ENCODE measurements at regions not wholly inside any gene's neighbourhood (a gene's known extent, or its start where the extent isn't known, plus 50 kb on each side); places are given as distances from the start of the nearest gene placed in this dataset.

- no peaks in the 10 kb centered on the region for H3K36me3 ChIP-seq (ENCODE audit: control insufficient read depth, insufficient read depth, low read length)
- ATAC-seq (ENCODE audit: low read depth): no peak
- H2AFZ ChIP-seq (replicated peaks; ENCODE audit: low read length, poor library complexity): no peak overlapping the region
- H3K27ac ChIP-seq (ENCODE audit: insufficient read depth, low read length): no peak overlapping the region
- H4K91ac ChIP-seq (ENCODE audit: insufficient read depth, low read depth, low read length): no peak overlapping the region
- H3K23ac ChIP-seq (ENCODE audit: low read depth, low read length): no peak overlapping the region
- CTCF ChIA-PET: no interaction called here
- POLR2A ChIA-PET (ENCODE audit: unreplicated experiment): no interaction called here
- no peak overlapping the region for H3K4ac ChIP-seq (ENCODE audit: low read depth, low read length)
- DNase-seq: no peak
- no peaks in the 10 kb centered on the region for H4K20me1 ChIP-seq (ENCODE audit: insufficient read depth, low read length)
- peaks cover 62% of the 10 kb centered on the region for H3K9me3 ChIP-seq (ENCODE audit: control insufficient read depth, insufficient read depth, low read length)
- no peak overlapping the region for H2BK15ac ChIP-seq (ENCODE audit: low read depth, low read length)
- no peak overlapping the region for H2BK5ac ChIP-seq (ENCODE audit: low read depth, low read length, poor library complexity, severe bottlenecking)
- H3K56ac ChIP-seq (ENCODE audit: extremely low read depth, insufficient read depth, low read length): no peak overlapping the region
- no peak overlapping the region for H4K5ac ChIP-seq (ENCODE audit: low read depth, low read length)
- H3K14ac ChIP-seq (replicated peaks; ENCODE audit: low read depth, low read length): no peak overlapping the region
- no peaks in the 10 kb centered on the region for H3K27me3 ChIP-seq (ENCODE audit: control insufficient read depth, insufficient read depth, low read length)
- dilution Hi-C loops (cut with HindIII; ENCODE audit: low sequenced_read_pairs, unreplicated experiment): no loop called here
- WGBS, 2 experiments (ENCODE audit: extremely low coverage in 2 of 2, insufficient read length in 1 of 2): 38% methylated on average over 2 of the region's 8 CpGs; no CpG with 5 or more reads in 1 of the 2 experiments
- no TSS peak for BruUV-seq (replicated peaks)
- no peak overlapping the region for H3K4me3 ChIP-seq (ENCODE audit: insufficient read depth, low read depth, low read length)
- TF ChIP-seq MAFK (IDR thresholded peaks at IDR 0.05; ENCODE audit: low read depth, low read length) (no peak), RAD21 (IDR thresholded peaks at IDR 0.05; ENCODE audit: low read length) (no peak), CEBPB (IDR thresholded peaks at IDR 0.05; ENCODE audit: low read depth, low read length) (no peak), MXI1 (IDR thresholded peaks at IDR 0.05; ENCODE audit: borderline replicate concordance, low read depth, low read length) (no peak), NFE2L2 (IDR thresholded peaks at IDR 0.05; ENCODE audit: low read depth, low read length) (no peak), ELK1 (IDR thresholded peaks at IDR 0.05; ENCODE audit: borderline replicate concordance, low read depth, low read length) (no peak)
- H3K79me1 ChIP-seq (ENCODE audit: low read depth in 1 of 2, low read length in 2 of 2): no peaks in the 10 kb centered on the region
- H4K8ac ChIP-seq (ENCODE audit: low read depth in 2 of 2, low read length in 2 of 2): no peak overlapping the region
- in situ Hi-C loops (cut with MboI; ENCODE audit: low sequenced_read_pairs): no loop called here
- H3K9me1 ChIP-seq (ENCODE audit: insufficient read depth, low read length): no peaks in the 10 kb centered on the region
- H2BK20ac ChIP-seq (ENCODE audit: low read depth, low read length): no peak overlapping the region
- intact Hi-C loops (cut with micrococcal nuclease): no loop called here
- H3K9ac ChIP-seq (ENCODE audit: low read depth, low read length): no peak overlapping the region
- H2AK5ac ChIP-seq (ENCODE audit: low read depth, low read length): no peak overlapping the region
- H2BK120ac ChIP-seq (ENCODE audit: low read depth, low read length): no peak overlapping the region
- no peak overlapping the region for H3K18ac ChIP-seq (ENCODE audit: low read depth, low read length)
- no peak overlapping the region for H3K4me2 ChIP-seq (ENCODE audit: low read depth, low read length)
- no peak overlapping the region for H2AK9ac ChIP-seq (replicated peaks; ENCODE audit: low read depth, low read length, poor library complexity)
- H3K4me1 ChIP-seq (ENCODE audit: control insufficient read depth, insufficient read depth, low read length): no peaks in the 10 kb centered on the region
Measured at GRCh38 chr1:4306559-4307467, 347.6 kb upstream of the AJAP1 start.
